PC-3 (cell line): ENCODE measurements at regions not wholly inside any gene's neighbourhood (a gene's known extent, or its start where the extent isn't known, plus 50 kb on each side); places are given as distances from the start of the nearest gene placed in this dataset.

Experiments
- ATAC-seq: fragments of 200-7000 bp; cut with Tn5 transposase; 2 replicates; pipeline ENCODE4 v1.9.1; 2020; ENCODE audit warnings: mild to moderate bottlenecking, moderate library complexity
- BruUV-seq: library from RNA; stranded (reverse); fragments of 400-500 nt; replicated peaks from 2 replicates; lab custom pipeline; 2021; lab: Mats Ljungman, UMichigan
- CTCF ChIA-PET: fragments of 300-600 bp; sonication (Branson Sonifier 250); formaldehyde crosslinking; loops from one replicate; lab custom pipeline; 2022; ENCODE audit warnings: antibody characterized with exemption; lab: Charles Lee
- POLR2A ChIA-PET: fragments of 300-600 bp; sonication (Branson Sonifier 250); formaldehyde crosslinking; loops from one replicate; lab custom pipeline; 2022; ENCODE audit warnings: antibody characterized with exemption; ENCODE audit not compliant: unreplicated experiment; lab: Charles Lee
- DNase-seq: peaks from one replicate; pipeline ENCODE4 v3.0.0-alpha.2; 2015
- H2AFZ ChIP-seq: fragments of 300-600 bp; sonication (generic); 2 replicates; pipeline ENCODE4 v1.6.0; 2016; ENCODE audit warnings: antibody characterized with exemption, low read length
- H3F3A ChIP-seq: fragments of 300-600 bp; sonication (generic); one replicate; pipeline ENCODE4 v1.6.0; 2017; ENCODE audit warnings: antibody characterized with exemption, low read length, control low read depth, mild to moderate bottlenecking; ENCODE audit not compliant: unreplicated experiment
- H3K27ac ChIP-seq: fragments of 300-600 bp; sonication (generic); 2 replicates; pipeline ENCODE4 v1.5.1; 2016; ENCODE audit warnings: mild to moderate bottlenecking, low read length
- H3K27me3 ChIP-seq: fragments of 300-600 bp; sonication (generic); 2 replicates; pipeline ENCODE4 v1.6.1; 2016; ENCODE audit warnings: low read length, mixed read lengths
- H3K36me3 ChIP-seq: fragments of 300-600 bp; sonication (generic); 2 replicates; pipeline ENCODE4 v1.6.1; 2016; ENCODE audit warnings: low read depth, mixed run types, low read length, mixed read lengths
- H3K4me1 ChIP-seq: fragments of 300-600 bp; sonication (generic); 2 replicates; pipeline ENCODE4 v1.5.1; 2016; ENCODE audit warnings: low read length; ENCODE audit not compliant: insufficient read depth
- H3K4me2 ChIP-seq: fragments of 300-600 bp; sonication (generic); 2 replicates; pipeline ENCODE4 v1.6.0; 2016; ENCODE audit warnings: low read length
- H3K4me3 ChIP-seq: fragments of 300-600 bp; sonication (generic); 2 replicates; pipeline ENCODE4 v1.5.1; 2016; ENCODE audit warnings: mild to moderate bottlenecking, low read length, mixed read lengths
- H3K79me2 ChIP-seq: fragments of 300-600 bp; sonication (generic); 2 replicates; pipeline ENCODE4 v1.6.1; 2017; ENCODE audit warnings: low read length, mixed read lengths
- H3K9ac ChIP-seq: fragments of 300-600 bp; sonication (generic); 2 replicates; pipeline ENCODE4 v1.6.0; 2016; ENCODE audit warnings: mild to moderate bottlenecking, low read length
- H3K9me2 ChIP-seq: fragments of 300-600 bp; sonication (generic); replicated peaks from 2 replicates; pipeline ENCODE4 v1.6.1; 2016; ENCODE audit warnings: mixed run types, low read length, mixed read lengths
- H3K9me3 ChIP-seq: fragments of 300-600 bp; sonication (generic); 2 replicates; pipeline ENCODE4 v1.6.1; 2016; ENCODE audit warnings: low read length, mixed read lengths
- H4K20me1 ChIP-seq: fragments of 300-600 bp; sonication (generic); 2 replicates; pipeline ENCODE4 v1.6.1; 2016; ENCODE audit warnings: low read length, mixed read lengths
- CTCF ChIP-seq: fragments of 300-600 bp; sonication (generic); conservative IDR thresholded peaks from 2 replicates; pipeline ENCODE4 v1.5.1; 2017; ENCODE audit warnings: antibody characterized with exemption, low read depth, mild to moderate bottlenecking, low read length
- EZH2 ChIP-seq: fragments of 300-600 bp; sonication (generic); IDR thresholded peaks from one replicate; pipeline ENCODE4 v1.6.1; 2017; ENCODE audit warnings: antibody characterized with exemption, mild to moderate bottlenecking, low read length; ENCODE audit not compliant: unreplicated experiment
- EZH2phosphoT487 ChIP-seq: fragments of 300-600 bp; sonication (generic); IDR thresholded peaks from 2 replicates; pipeline ENCODE4 v1.6.1; 2018; ENCODE audit warnings: mild to moderate bottlenecking, antibody characterized with exemption, low read length, borderline replicate concordance
- intact Hi-C: fragments of 100-400 bp; cut with micrococcal nuclease; formaldehyde crosslinking; loops from 2 replicates; pipeline ENCODE4 v1.9.0; 2023

- H3K79me2 ChIP-seq, result no peaks in the 10 kb centered on the region
- H3K9me3 ChIP-seq, result no peaks in the 10 kb centered on the region
- ChIA-PET POLR2A (no interaction called here), CTCF (interaction anchor here (0.6 to 1.4 kb wide), 4 partner anchors 20 to 247 kb away, joined by 3 to 6 read pairs (median 3); no protein-coding TSS in a partner anchor)
- peak overlapping the region; percentile 43 for H3K4me2 ChIP-seq
- H3K27ac ChIP-seq, result peak overlapping the region; percentile 3
- H3K9ac ChIP-seq, result no peak overlapping the region
- peaks cover 32% of the 10 kb centered on the region for H3K4me1 ChIP-seq
- TF ChIP-seq CTCF, result no peak
- TF ChIP-seq EZH2, result no peak
- TF ChIP-seq EZH2phosphoT487, result no peak
- H3K9me2 ChIP-seq, result no peaks in the 10 kb centered on the region
- intact Hi-C loops, result no loop called here
- BruUV-seq, result no TSS peak
- H2AFZ ChIP-seq, result peak overlapping the region; percentile 42
- no peaks in the 10 kb centered on the region for H4K20me1 ChIP-seq
- H3F3A ChIP-seq, result no peaks in the 10 kb centered on the region
- DNase-seq (peak; percentile 74), ATAC-seq (peak; percentile 71)
- no peaks in the 10 kb centered on the region for H3K27me3 ChIP-seq
- peak overlapping the region; percentile 0; the same call in 1 of the 2 replicates for H3K4me3 ChIP-seq
- no peaks in the 10 kb centered on the region for H3K36me3 ChIP-seq
Observed at GRCh38 chr10:63064706-63065105, 68.4 kb upstream of the NRBF2 start.

- Histone ChIP-seq H3K9ac (no peak overlapping the region), H3K9me2 (no peaks in the 10 kb centered on the region), H3K4me2 (no peak overlapping the region), H3F3A (no peaks in the 10 kb centered on the region), H3K9me3 (no peaks in the 10 kb centered on the region), H2AFZ (no peak overlapping the region), H3K27me3 (no peaks in the 10 kb centered on the region), H3K79me2 (no peaks in the 10 kb centered on the region), H3K36me3 (no peaks in the 10 kb centered on the region), H3K4me3 (no peak overlapping the region), H3K4me1 (peaks cover 15% of the 10 kb centered on the region), H3K27ac (no peak overlapping the region), H4K20me1 (no peaks in the 10 kb centered on the region)
- no TSS peak for BruUV-seq
- intact Hi-C loops, result no loop called here
- DNase-seq (no peak), ATAC-seq (no peak)
- CTCF ChIA-PET, result interaction anchor here (0.6 to 1.1 kb wide), 3 partner anchors 21 to 638 kb away, joined by 3 to 16 read pairs (median 3); no protein-coding TSS in a partner anchor
- POLR2A ChIA-PET, result interaction anchor here (0.7 kb wide), 1 partner anchor 17 kb away, joined by 4 read pairs; no protein-coding TSS in a partner anchor
- TF ChIP-seq CTCF (no peak), EZH2phosphoT487 (no peak), EZH2 (no peak)
Observed at GRCh38 chr10:63058236-63058635, 74.9 kb upstream of the NRBF2 start.

- H3K4me2 ChIP-seq, result no peak overlapping the region
- no peaks in the 10 kb centered on the region for H3K27me3 ChIP-seq
- no peaks in the 10 kb centered on the region for H3K9me3 ChIP-seq
- CTCF ChIA-PET, result interaction anchor here (1.1 kb wide), 1 partner anchor 240 kb away, joined by 16 read pairs; no protein-coding TSS in a partner anchor
- DNase-seq (no peak), ATAC-seq (no peak)
- no peaks in the 10 kb centered on the region for H3K36me3 ChIP-seq
- no peak overlapping the region for H3K27ac ChIP-seq
- TF ChIP-seq EZH2phosphoT487, result no peak
- intact Hi-C loops, result no loop called here
- peaks cover 15% of the 10 kb centered on the region for H3K4me1 ChIP-seq
- BruUV-seq, result no TSS peak
- no peaks in the 10 kb centered on the region for H3K9me2 ChIP-seq
- no peaks in the 10 kb centered on the region for H3K79me2 ChIP-seq
- H4K20me1 ChIP-seq, result no peaks in the 10 kb centered on the region
- POLR2A ChIA-PET, result interaction anchor here (0.7 kb wide), 1 partner anchor 16 kb away, joined by 4 read pairs; no protein-coding TSS in a partner anchor
- H3K4me3 ChIP-seq, result no peak overlapping the region
- no peak overlapping the region for H3K9ac ChIP-seq
- no peaks in the 10 kb centered on the region for H3F3A ChIP-seq
- no peak overlapping the region for H2AFZ ChIP-seq
Observed at GRCh38 chr10:63057509-63057908, 75.6 kb upstream of the NRBF2 start.
